ENCODE measurements at regions not wholly inside any gene's neighbourhood (a gene's known extent, or its start where the extent isn't known, plus 50 kb on each side); places are given as distances from the start of the nearest gene placed in this dataset.

DNA sequence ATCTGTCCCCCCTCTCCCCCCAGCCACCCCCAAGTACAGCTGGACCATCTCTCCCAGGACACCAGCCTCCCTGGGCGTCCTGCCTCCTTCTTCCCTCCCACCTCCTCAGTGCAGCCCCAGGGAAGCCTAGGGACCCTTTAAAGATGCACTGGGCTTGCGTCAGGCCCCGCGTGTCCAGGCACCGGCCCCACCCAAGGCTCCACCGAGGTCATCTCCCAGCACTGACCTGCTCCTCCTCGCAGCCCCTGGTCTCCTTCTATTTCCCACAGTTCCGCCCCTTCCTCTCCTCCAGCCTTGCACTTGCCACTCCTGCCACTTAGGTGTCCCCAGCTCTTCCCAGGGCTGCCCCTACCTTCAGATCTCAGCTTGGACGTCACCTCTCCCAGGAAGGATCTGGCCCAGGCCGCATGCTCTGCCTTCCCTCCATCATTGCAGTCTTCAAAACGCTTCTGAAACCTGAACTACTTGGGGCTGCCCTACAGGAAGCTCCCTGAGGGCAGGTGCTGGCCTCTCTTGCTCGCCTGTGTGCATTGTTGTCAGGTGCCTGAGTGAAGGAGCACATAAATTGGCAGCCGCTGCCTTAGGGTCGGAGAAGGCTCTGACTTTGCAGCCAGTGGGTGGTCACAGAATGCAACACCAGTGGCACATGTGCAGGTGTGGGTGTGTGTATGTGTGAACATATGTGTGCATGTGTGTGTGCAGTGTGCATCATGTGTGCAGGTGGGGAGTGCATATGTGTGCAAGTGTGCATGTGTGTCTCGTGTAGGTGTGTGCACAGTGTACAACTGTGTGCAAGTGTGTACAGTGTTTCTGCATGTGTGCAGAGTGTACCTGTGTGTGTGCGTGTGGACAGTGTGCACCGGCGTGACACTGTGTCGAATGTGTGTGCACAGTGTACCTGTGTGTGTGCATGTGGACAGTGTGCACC, 152.9 kb downstream of the C9orf50 start:
- TF ChIP-seq, protein P1, sequence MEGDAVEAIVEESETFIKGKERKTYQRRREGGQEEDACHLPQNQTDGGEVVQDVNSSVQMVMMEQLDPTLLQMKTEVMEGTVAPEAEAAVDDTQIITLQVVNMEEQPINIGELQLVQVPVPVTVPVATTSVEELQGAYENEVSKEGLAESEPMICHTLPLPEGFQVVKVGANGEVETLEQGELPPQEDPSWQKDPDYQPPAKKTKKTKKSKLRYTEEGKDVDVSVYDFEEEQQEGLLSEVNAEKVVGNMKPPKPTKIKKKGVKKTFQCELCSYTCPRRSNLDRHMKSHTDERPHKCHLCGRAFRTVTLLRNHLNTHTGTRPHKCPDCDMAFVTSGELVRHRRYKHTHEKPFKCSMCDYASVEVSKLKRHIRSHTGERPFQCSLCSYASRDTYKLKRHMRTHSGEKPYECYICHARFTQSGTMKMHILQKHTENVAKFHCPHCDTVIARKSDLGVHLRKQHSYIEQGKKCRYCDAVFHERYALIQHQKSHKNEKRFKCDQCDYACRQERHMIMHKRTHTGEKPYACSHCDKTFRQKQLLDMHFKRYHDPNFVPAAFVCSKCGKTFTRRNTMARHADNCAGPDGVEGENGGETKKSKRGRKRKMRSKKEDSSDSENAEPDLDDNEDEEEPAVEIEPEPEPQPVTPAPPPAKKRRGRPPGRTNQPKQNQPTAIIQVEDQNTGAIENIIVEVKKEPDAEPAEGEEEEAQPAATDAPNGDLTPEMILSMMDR (conservative IDR thresholded peaks at IDR 0.05; ENCODE audit: control insufficient read depth, insufficient read depth, low read depth, low read length): no peak
- H3K4me3 ChIP-seq (ENCODE audit: control insufficient read depth, low read depth, low read length): no peak overlapping the region
- no peak for DNase-seq (ENCODE audit: low read depth)

DNA sequence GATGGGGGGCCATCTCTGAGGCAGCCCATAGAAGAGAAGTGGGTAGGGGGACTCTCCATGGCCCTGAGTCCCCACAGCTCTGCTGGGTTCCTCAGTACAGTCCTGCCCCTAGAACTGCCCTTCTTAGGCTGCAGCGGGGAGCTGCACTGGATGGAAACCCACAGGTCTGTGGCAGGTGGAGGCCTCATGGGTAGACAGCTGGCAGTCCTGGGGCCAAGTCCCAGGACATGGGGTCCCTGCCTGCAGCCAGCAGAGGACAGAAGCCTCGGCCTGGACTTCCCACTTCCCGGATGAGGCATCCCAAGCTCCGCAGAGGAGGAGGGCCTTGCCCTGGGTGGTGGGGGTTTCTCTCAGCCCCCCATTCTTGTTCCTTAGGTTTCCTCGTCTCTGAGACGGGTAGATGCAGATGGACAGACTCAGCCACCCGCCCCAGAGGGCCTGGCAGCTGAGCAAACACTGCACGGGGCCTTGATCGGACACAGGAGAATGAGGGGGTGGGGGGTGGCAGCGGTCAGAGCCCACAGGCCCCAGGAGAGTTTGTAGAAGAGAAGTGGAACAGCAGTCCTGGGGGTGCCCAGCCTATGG, 153.8 kb downstream of the C9orf50 start:
- H3K4me3 ChIP-seq (ENCODE audit: control insufficient read depth, low read depth, low read length): no peak overlapping the region
- DNase-seq (ENCODE audit: low read depth): no peak
- TF ChIP-seq, protein P1 (conservative IDR thresholded peaks at IDR 0.05; ENCODE audit: control insufficient read depth, insufficient read depth, low read depth, low read length): no peak

GRCh38 chr9:129465834-129466535, 154.9 kb downstream of the C9orf50 start:
- TF ChIP-seq, protein P1 (conservative IDR thresholded peaks at IDR 0.05; ENCODE audit: control insufficient read depth, insufficient read depth, low read depth, low read length): no peak
- no peak overlapping the region for H3K4me3 ChIP-seq (ENCODE audit: control insufficient read depth, low read depth, low read length)
- DNase-seq (ENCODE audit: low read depth): no peak

DNA sequence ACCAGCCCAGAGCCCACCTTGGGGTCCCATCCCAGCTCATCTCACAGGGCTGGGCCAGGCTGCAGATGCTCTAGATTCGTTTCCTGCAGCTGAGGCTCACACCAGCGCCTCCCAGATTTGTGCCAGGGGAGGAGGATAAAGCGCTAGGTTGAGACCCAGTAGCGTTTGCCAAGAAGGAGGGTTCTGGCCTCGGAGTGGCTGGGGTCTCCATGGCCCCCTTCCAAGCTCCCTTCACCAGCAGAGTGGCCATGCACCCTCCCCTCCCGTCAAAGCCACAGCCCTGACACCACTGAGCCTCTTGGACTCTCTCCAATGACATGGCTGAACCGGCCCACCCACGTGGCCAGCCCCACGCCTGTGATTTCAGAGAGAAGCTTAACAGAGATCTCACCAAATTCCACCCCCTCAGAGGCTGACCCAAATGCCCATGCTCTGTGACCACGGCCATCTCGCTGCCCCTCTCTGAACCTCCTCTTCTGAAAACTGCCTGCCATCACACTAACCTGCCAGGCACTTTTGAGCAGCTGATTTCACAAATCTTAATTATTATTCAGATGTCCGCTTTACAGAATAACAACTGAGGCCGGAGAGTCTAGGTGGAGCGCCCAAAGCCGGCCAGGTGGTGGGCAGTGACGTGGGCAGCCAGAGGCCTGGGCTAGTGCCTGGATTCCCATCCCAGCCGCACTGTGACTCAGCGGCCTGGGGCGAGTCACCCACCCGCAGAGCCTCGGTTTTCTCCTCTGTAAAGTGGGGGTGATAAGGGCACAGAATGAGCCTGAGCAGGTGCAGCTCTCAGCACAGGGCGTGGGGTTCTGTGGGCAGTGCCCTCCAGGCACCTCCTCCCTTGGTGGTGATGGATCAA, 155.7 kb downstream of the C9orf50 start:
- peak; percentile 67 for DNase-seq (ENCODE audit: low read depth)
- H3K4me3 ChIP-seq (ENCODE audit: control insufficient read depth, low read depth, low read length): no peak overlapping the region
- TF ChIP-seq, protein P1 (conservative IDR thresholded peaks at IDR 0.05; ENCODE audit: control insufficient read depth, insufficient read depth, low read depth, low read length): no peak

DNA sequence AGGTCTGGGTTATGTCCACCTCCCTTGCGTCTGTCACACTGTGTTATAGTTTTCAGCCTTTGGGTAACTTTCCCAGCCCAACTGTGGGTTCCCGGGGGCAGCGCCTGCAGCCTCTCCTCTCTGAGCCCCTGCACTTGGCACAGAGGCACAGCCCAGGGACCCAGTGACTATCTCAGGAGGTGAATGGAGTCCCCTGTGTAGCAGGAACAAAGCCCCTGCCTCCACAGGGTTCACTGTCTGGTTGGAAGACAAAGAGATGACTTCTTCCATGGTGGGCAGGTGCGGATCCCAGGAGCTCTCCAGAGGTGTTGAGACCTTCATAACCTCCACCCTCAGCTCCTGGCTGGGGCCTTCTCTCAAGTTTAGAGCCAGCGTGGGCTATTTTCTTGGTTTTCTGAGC, 156.9 kb downstream of the C9orf50 start:
- TF ChIP-seq, protein P1 (conservative IDR thresholded peaks at IDR 0.05; ENCODE audit: control insufficient read depth, insufficient read depth, low read depth, low read length): no peak
- no peak overlapping the region for H3K4me3 ChIP-seq (ENCODE audit: control insufficient read depth, low read depth, low read length)
- DNase-seq (ENCODE audit: low read depth): no peak

GRCh38 chr9:129463477-129463876, 157.4 kb downstream of the C9orf50 start:
- no peak for DNase-seq (ENCODE audit: low read depth)
- TF ChIP-seq, protein P1 (conservative IDR thresholded peaks at IDR 0.05; ENCODE audit: control insufficient read depth, insufficient read depth, low read depth, low read length): no peak
- no peak overlapping the region for H3K4me3 ChIP-seq (ENCODE audit: control insufficient read depth, low read depth, low read length)

Data from fibroblast of mammary gland (primary cell).